ENCODE measurements at regions not wholly inside any gene's neighbourhood (a gene's known extent, or its start where the extent isn't known, plus 50 kb on each side); places are given as distances from the start of the nearest gene placed in this dataset.

GRCh38 chr2:71872466-71873051, 275.1 kb downstream of the CYP26B1 start:
- no peak for TF ChIP-seq CTCF (IDR thresholded peaks at IDR 0.05; ENCODE audit: insufficient read depth, low read length, poor library complexity, severe bottlenecking)
- no peak for DNase-seq (ENCODE audit: extremely low read depth, insufficient read length)
- no peak overlapping the region for H3K4me3 ChIP-seq (replicated peaks; ENCODE audit: low read depth, low read length)
- H3K27me3 ChIP-seq (replicated peaks; ENCODE audit: control insufficient read depth, insufficient read depth, low read length), result no peaks in the 10 kb centered on the region; the same call in 1 of the 2 replicates
- no peaks in the 10 kb centered on the region for H3K36me3 ChIP-seq (ENCODE audit: control insufficient read depth, insufficient read depth, low read length)

GRCh38 chr2:71865391-71865965, 282.2 kb downstream of the CYP26B1 start:
- no peak for DNase-seq (ENCODE audit: extremely low read depth, insufficient read length)
- Histone ChIP-seq H3K27me3 (replicated peaks; ENCODE audit: control insufficient read depth, insufficient read depth, low read length) (no peaks in the 10 kb centered on the region; the same call in 1 of the 2 replicates), H3K36me3 (ENCODE audit: control insufficient read depth, insufficient read depth, low read length) (no peaks in the 10 kb centered on the region), H3K4me3 (replicated peaks; ENCODE audit: low read depth, low read length) (no peak overlapping the region)
- TF ChIP-seq CTCF (IDR thresholded peaks at IDR 0.05; ENCODE audit: insufficient read depth, low read length, poor library complexity, severe bottlenecking), result no peak

GRCh38 chr2:71864085-71864484, 283.6 kb downstream of the CYP26B1 start:
- no peak for TF ChIP-seq CTCF (IDR thresholded peaks at IDR 0.05; ENCODE audit: insufficient read depth, low read length, poor library complexity, severe bottlenecking)
- H3K27me3 ChIP-seq (replicated peaks; ENCODE audit: control insufficient read depth, insufficient read depth, low read length), result no peaks in the 10 kb centered on the region
- H3K4me3 ChIP-seq (replicated peaks; ENCODE audit: low read depth, low read length), result no peak overlapping the region
- no peaks in the 10 kb centered on the region for H3K36me3 ChIP-seq (ENCODE audit: control insufficient read depth, insufficient read depth, low read length)
- no peak for DNase-seq (ENCODE audit: extremely low read depth, insufficient read length)

GRCh38 chr2:71863396-71863795, 284.3 kb downstream of the CYP26B1 start:
- no peak for TF ChIP-seq CTCF (IDR thresholded peaks at IDR 0.05; ENCODE audit: insufficient read depth, low read length, poor library complexity, severe bottlenecking)
- no peak overlapping the region for H3K4me3 ChIP-seq (replicated peaks; ENCODE audit: low read depth, low read length)
- no peaks in the 10 kb centered on the region for H3K27me3 ChIP-seq (replicated peaks; ENCODE audit: control insufficient read depth, insufficient read depth, low read length)
- no peaks in the 10 kb centered on the region for H3K36me3 ChIP-seq (ENCODE audit: control insufficient read depth, insufficient read depth, low read length)
- DNase-seq (ENCODE audit: extremely low read depth, insufficient read length), result no peak

- no peak for TF ChIP-seq CTCF (IDR thresholded peaks at IDR 0.05; ENCODE audit: insufficient read depth, low read length, poor library complexity, severe bottlenecking)
- no peaks in the 10 kb centered on the region for H3K36me3 ChIP-seq (ENCODE audit: control insufficient read depth, insufficient read depth, low read length)
- no peaks in the 10 kb centered on the region for H3K27me3 ChIP-seq (replicated peaks; ENCODE audit: control insufficient read depth, insufficient read depth, low read length)
- no peak overlapping the region for H3K4me3 ChIP-seq (replicated peaks; ENCODE audit: low read depth, low read length)
- DNase-seq (ENCODE audit: extremely low read depth, insufficient read length), result no peak
These were observed 284.7 kb downstream of the CYP26B1 start for GRCh38 chr2:71862921-71863320.

Measured in GM06990 (cell line).